Activated CD8-positive, alpha-beta memory T cell treated with anti-CD3 and anti-CD28 coated beads, Interleukin-2, amount 10 ng/mL, durations not matched to agents 7 days and 5 days (primary cell): ENCODE measurements at regions not wholly inside any gene's neighbourhood (a gene's known extent, or its start where the extent isn't known, plus 50 kb on each side); places are given as distances from the start of the nearest gene placed in this dataset.
A peak's percentile ranks its signal among the peaks of the same experiment; 100 is the strongest.

Experiments used
- ATAC-seq: fragments of 150-1000 bp; cut with Tn5 transposase; one replicate; pipeline ENCODE4 v1.10.0; 2021; ENCODE audit warnings: moderate library complexity
- CTCF ChIA-PET: fragments of 350-600 bp; sonication (Branson Sonifier 250); formaldehyde crosslinking; loops from one replicate; lab custom pipeline; 2021; ENCODE audit warnings: antibody characterized with exemption; lab: Charles Lee
- DNase-seq: peaks from one replicate; pipeline ENCODE4 v3.0.0-alpha.2; 2020
- H3K27ac Mint-ChIP-seq: one replicate; pipeline ENCODE4 v1.8.0; 2021; ENCODE audit warnings: mild to moderate bottlenecking, mixed read lengths
- H3K27me3 Mint-ChIP-seq: one replicate; pipeline ENCODE4 v1.8.0; 2021; ENCODE audit warnings: mixed read lengths
- H3K36me3 Mint-ChIP-seq: one replicate; pipeline ENCODE4 v1.8.0; 2021; ENCODE audit warnings: mild to moderate bottlenecking, mixed read lengths
- H3K4me1 Mint-ChIP-seq: one replicate; pipeline ENCODE4 v1.8.0; 2021; ENCODE audit warnings: mixed read lengths
- H3K4me3 Mint-ChIP-seq: one replicate; pipeline ENCODE4 v1.8.0; 2021; ENCODE audit warnings: mild to moderate bottlenecking, moderate library complexity, mixed read lengths
- H3K9me3 Mint-ChIP-seq: one replicate; pipeline ENCODE4 v1.8.0; 2022; ENCODE audit warnings: low read depth, mixed read lengths

DNA sequence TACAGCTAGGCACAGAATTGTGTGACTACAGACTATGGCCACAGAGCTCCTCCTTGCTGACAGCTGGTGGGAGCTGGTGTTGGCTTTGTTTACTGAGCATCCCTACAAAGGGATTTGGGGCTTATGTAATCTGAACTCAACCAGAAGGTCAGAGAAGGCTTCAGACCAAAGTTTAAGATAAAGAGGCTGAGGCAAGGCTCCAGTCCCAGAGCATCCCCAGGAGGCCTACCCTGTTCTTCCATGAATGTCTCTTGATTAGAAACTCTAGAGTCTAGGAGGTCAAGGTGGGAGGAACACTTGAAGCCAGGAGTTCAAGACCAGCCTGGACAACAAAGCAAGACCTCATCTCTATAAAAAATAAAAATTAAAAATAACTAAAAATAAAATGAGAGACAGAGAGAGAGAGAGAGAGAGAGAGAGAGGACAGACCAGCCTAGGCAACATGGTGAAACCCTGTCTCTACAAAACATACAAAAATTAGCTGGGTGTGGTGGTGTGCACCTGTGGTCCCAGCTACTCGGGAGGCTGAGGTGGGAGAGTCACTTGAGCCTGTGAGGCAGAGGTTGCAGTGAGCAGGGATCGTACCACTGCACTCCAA lies 125.5 kb upstream of the SERPIND1 start:
- no peak for ATAC-seq
- CTCF ChIA-PET, result no interaction called here
- H3K27ac Mint-ChIP-seq, result no peak overlapping the region

DNA sequence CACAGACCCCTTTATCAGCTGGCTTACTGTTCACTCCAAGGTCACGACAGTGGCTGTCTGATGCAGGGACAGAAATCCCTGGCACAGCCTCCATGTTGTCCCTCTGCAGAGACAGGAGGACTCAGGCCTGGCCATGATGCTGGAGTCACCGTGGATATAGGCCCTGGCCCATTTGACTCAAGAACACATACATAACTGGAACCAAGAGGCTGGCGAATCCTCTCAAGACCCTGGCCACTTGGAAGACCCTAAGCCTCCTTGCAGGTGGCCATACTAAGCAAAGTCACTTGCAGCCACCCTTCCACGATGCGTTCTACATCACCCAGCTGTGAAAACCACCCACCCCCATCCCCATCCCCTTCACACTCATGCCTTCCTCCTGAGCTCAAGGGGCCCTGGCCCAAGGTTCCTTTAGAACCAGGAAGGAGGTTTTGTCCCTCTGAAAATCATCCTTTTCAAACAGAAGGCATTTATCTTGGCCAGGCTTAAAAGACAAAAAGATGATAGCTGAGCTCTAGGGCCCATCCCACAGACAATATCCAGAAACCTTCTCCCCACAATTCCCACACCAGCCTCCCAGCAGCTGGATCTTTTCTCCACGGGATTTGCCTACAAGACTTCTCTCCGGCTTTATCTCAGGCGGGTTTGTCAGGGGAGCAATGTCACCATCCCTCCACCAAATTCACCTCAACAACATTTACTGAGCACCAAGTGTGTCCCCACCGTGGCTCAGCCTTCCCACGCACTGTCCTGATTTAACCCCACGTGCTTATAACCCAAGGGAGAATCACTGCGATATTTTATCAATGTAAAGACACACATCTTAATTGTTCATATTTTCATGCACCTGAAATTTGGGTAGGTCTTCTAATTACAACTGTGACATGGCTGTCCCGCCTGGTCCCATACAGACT lies 123.4 kb upstream of the SERPIND1 start:
- Mint-ChIP-seq H3K36me3 (no peaks in the 10 kb centered on the region), H3K9me3 (no peaks in the 10 kb centered on the region), H3K4me3 (no peak overlapping the region), H3K27ac (no peak overlapping the region), H3K27me3 (no peaks in the 10 kb centered on the region), H3K4me1 (no peaks in the 10 kb centered on the region)
- CTCF ChIA-PET, result no interaction called here
- ATAC-seq, result no peak
- DNase-seq, result no peak

More for the DNA sequence above, 125.5 kb upstream of the SERPIND1 start:
- H3K36me3 Mint-ChIP-seq, result no peaks in the 10 kb centered on the region
- no peaks in the 10 kb centered on the region for H3K9me3 Mint-ChIP-seq
- no peaks in the 10 kb centered on the region for H3K4me1 Mint-ChIP-seq
- DNase-seq, result peak; percentile 3
- H3K27me3 Mint-ChIP-seq, result no peaks in the 10 kb centered on the region
- H3K4me3 Mint-ChIP-seq, result no peak overlapping the region

DNA sequence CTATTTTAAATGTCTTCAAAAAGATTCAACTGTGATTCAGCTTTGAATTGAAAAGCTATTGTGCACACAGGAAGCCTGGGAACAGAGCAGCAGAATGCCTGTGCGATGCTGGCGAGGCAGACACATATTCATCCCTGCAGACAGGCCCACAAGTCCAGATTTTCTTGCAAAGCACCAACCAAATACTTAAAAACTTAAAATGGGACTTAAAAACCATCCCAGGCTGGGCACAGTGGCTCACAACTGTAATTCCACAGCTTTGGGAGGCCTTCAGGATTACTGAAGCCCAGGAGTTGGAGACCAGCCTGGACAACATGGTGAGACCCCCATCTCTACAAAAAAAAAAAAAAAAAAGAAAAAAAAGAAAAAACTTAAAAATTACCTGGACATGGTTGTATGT lies 122.6 kb upstream of the SERPIND1 start:
- no peak overlapping the region for H3K4me3 Mint-ChIP-seq
- no peak overlapping the region for H3K27ac Mint-ChIP-seq
- no peaks in the 10 kb centered on the region for H3K4me1 Mint-ChIP-seq
- H3K27me3 Mint-ChIP-seq, result no peaks in the 10 kb centered on the region
- ATAC-seq, result no peak
- no peaks in the 10 kb centered on the region for H3K9me3 Mint-ChIP-seq
- no peaks in the 10 kb centered on the region for H3K36me3 Mint-ChIP-seq
- CTCF ChIA-PET, result interaction anchor here (0.7 kb wide), 1 partner anchor 180 kb away, joined by 4 read pairs; no protein-coding TSS in a partner anchor
- no peak for DNase-seq

DNA sequence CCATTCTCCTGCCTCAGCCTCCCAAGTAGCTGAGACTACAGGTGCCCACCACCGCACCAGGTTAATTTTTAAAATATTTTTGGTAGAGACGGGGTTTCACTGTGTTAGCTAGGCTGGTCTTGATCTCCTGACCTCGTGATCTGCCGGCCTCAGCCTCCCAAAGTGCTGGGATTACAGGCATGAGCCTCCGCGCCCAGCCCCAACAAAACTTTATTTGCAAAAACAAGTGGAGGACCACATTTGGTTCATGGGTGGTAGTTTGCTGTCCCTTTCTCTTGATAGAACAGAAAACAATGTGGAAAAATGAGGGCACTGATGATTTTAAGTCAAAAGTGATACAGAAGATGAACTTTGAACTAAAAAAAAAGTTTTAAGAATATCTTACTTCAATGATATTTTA lies 121.8 kb upstream of the SERPIND1 start:
- no peaks in the 10 kb centered on the region for H3K4me1 Mint-ChIP-seq
- no peaks in the 10 kb centered on the region for H3K27me3 Mint-ChIP-seq
- CTCF ChIA-PET, result interaction anchor here (0.7 kb wide), 1 partner anchor 179 kb away, joined by 4 read pairs; no protein-coding TSS in a partner anchor
- DNase-seq (no peak), ATAC-seq (no peak)
- H3K4me3 Mint-ChIP-seq, result no peak overlapping the region
- no peaks in the 10 kb centered on the region for H3K9me3 Mint-ChIP-seq
- H3K36me3 Mint-ChIP-seq, result no peaks in the 10 kb centered on the region
- no peak overlapping the region for H3K27ac Mint-ChIP-seq

DNA sequence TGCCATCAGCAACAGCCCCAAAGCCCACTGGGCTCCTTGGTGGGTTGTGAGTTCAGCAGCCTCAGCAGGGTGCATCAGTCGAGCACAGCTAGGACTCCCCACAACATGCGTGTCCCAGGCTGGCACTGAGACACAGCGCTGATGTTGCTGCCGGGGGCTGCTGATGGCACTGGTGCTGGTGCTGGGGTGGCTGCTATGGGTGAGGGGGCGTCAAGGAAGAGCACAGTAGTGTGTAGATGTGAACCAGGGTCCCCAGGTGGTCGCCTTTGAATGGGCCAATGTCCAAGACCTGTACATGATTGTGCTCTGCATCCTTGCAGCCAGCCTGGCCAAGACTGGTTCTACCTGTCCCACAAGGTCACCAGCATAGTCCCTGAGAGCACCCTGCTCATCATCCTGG lies 121.3 kb upstream of the SERPIND1 start:
- DNase-seq, result no peak
- CTCF ChIA-PET, result no interaction called here
- Mint-ChIP-seq H3K27ac (no peak overlapping the region), H3K9me3 (no peaks in the 10 kb centered on the region), H3K27me3 (peaks cover 3% of the 10 kb centered on the region), H3K4me1 (no peaks in the 10 kb centered on the region), H3K36me3 (no peaks in the 10 kb centered on the region), H3K4me3 (no peak overlapping the region)
- no peak for ATAC-seq

DNA sequence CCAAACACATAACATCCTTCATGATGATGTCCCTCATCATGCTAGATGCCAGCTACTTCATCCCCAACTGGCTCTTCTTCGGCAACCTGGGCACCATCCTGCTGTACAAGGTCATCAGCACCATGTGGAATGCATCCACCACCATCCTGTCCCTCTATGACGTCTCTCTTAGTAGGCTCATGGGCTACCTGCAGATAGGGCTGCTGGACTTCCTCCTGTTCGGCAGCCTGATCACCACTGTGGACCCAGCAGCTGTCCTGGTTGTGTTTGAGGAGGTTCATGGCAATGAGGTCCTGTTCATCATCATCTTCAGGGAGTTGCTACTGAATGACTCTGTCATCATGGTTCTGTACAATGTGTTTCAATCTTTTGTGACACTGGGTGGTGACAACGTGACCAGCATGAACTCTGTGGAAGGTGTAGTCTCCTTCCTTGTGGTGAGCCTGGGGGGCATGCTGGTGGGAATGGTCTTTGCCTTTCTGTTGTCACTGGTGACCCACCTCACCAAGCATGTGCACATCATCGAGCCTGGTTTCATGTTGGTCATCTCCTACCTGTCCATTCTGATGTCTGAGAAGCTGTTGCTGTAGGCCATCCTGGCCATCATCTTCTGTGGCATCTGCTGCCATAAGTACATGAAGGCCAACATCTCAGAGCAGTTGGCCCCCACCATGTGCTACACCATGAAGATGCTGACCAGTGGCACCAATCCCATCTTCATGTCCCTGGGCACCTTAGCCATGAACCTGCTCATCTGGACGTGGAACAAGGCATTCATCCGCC lies 120.7 kb upstream of the SERPIND1 start:
- H3K9me3 Mint-ChIP-seq, result no peaks in the 10 kb centered on the region
- CTCF ChIA-PET, result no interaction called here
- ATAC-seq (no peak), DNase-seq (no peak)
- no peaks in the 10 kb centered on the region for H3K4me1 Mint-ChIP-seq
- peaks cover 8% of the 10 kb centered on the region for H3K27me3 Mint-ChIP-seq
- no peaks in the 10 kb centered on the region for H3K36me3 Mint-ChIP-seq
- no peak overlapping the region for H3K27ac Mint-ChIP-seq
- H3K4me3 Mint-ChIP-seq, result no peak overlapping the region

DNA sequence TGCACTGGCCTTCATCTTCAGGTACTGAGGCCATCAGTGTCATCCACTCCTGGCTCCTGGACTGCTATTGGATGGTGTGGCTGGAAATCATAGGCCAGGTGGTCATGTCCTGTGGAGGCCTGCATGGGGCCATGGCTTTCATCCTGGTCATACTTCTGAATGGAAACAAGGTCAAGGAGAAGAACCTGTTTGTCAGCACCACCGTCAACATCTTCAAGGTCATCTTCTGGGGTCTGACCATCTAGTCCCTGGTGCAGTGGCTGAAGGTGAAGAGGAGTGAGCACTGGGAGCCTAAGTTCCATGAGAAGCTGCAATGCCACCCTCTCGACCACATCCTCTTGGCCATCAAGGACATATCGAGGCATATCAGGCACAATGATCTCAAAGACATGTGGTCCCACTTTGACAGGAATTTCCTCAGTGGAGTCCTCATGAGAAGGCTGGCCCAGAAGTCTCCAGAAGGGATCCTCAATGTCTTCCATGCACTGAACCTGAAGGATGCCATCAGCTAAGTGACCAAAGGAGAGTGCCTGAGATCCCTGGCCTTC lies 120.0 kb upstream of the SERPIND1 start:
- Mint-ChIP-seq H3K4me3 (no peak overlapping the region), H3K9me3 (no peaks in the 10 kb centered on the region), H3K27ac (no peak overlapping the region), H3K27me3 (peaks cover 15% of the 10 kb centered on the region), H3K4me1 (no peaks in the 10 kb centered on the region), H3K36me3 (no peaks in the 10 kb centered on the region)
- CTCF ChIA-PET, result no interaction called here
- ATAC-seq (no peak), DNase-seq (no peak)

DNA sequence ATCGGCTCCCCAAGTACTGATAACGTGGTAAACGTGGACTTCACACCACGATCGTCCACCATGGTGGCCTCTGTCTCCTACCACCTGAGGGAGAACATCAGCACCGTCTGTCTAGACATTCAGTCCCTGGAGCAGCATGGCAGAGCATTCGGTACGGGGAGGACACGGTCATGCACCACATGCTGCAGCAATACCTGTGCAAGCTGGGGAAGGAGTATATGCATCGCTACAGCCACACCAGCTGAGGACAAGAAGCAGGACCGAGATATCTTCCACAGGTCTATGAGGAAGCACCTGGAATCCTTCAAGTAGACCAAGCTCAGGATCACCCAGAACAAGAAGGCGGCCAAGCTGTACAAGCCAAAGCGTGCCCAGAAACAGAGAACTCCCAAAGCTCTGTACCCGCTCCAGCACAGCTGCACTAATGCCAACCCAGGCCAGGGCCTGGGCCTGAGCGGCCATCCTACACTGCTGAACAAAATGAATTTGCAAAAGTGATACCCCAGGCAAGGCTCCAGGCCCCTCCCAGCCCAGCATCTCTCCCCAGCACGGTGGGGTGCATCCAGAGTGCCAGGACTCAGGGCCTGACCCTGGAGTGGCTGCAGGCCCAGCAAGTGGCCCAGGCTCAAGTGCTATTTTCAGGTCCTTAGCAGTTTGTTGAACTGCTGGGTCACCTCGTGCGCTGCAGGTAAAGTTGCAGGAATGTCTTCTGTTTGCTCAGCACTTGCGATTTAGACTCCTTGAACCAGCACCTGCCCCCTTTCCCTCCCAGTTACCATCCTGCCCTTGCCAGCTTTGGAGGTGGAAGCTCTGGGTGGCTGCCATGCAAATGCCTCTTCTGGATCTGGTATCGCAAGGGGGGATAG lies 119.3 kb upstream of the SERPIND1 start:
- CTCF ChIA-PET, result no interaction called here
- ATAC-seq (no peak), DNase-seq (no peak)
- Mint-ChIP-seq H3K4me1 (no peaks in the 10 kb centered on the region), H3K27ac (no peak overlapping the region), H3K36me3 (no peaks in the 10 kb centered on the region), H3K9me3 (no peaks in the 10 kb centered on the region), H3K4me3 (no peak overlapping the region), H3K27me3 (peaks cover 22% of the 10 kb centered on the region)

DNA sequence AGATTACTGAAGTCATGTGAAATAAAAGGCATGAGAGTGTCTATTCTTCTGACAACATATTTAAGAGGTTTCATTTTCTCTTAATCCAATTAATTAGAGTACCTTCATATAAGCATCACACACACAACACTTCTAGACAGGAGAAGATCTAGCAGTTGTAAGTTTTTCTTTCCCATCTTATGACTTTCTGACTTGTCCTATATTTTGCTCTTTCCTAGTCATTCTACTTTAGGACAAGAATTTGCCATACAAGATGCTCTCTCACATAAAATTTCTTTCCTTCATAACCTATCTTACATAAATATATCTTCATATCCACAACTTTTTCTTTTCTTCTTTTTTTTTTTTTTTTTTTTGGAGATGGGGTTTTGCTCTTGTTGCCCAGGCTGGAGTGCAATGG lies 118.3 kb upstream of the SERPIND1 start:
- no peak overlapping the region for H3K4me3 Mint-ChIP-seq
- CTCF ChIA-PET, result no interaction called here
- H3K9me3 Mint-ChIP-seq, result no peaks in the 10 kb centered on the region
- no peak for ATAC-seq
- no peaks in the 10 kb centered on the region for H3K36me3 Mint-ChIP-seq
- DNase-seq, result no peak
- no peaks in the 10 kb centered on the region for H3K4me1 Mint-ChIP-seq
- no peak overlapping the region for H3K27ac Mint-ChIP-seq
- peaks cover 32% of the 10 kb centered on the region for H3K27me3 Mint-ChIP-seq

DNA sequence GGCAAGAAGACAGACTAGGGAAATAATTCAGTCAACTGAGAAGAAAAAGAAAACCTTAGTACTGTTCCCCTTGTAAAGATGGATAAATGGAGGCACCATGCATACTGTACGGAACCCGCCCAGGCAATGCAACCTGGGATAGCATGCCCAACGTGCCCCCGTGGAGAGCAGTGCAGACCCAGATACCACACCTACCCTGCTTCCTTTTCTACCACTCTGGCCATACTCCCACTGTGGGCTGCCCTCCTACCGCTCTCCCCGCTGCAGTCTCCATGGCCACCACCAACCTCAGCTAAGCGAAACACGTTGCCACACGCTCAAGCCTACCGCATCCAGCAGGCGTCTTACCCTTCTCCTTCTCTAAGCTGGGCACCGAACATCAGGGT lies 117.4 kb upstream of the SERPIND1 start:
- H3K4me3 Mint-ChIP-seq, result no peak overlapping the region
- peaks cover 39% of the 10 kb centered on the region for H3K27me3 Mint-ChIP-seq
- no peaks in the 10 kb centered on the region for H3K4me1 Mint-ChIP-seq
- H3K9me3 Mint-ChIP-seq, result no peaks in the 10 kb centered on the region
- CTCF ChIA-PET, result no interaction called here
- no peak for ATAC-seq
- no peak for DNase-seq
- no peaks in the 10 kb centered on the region for H3K36me3 Mint-ChIP-seq
- H3K27ac Mint-ChIP-seq, result no peak overlapping the region

DNA sequence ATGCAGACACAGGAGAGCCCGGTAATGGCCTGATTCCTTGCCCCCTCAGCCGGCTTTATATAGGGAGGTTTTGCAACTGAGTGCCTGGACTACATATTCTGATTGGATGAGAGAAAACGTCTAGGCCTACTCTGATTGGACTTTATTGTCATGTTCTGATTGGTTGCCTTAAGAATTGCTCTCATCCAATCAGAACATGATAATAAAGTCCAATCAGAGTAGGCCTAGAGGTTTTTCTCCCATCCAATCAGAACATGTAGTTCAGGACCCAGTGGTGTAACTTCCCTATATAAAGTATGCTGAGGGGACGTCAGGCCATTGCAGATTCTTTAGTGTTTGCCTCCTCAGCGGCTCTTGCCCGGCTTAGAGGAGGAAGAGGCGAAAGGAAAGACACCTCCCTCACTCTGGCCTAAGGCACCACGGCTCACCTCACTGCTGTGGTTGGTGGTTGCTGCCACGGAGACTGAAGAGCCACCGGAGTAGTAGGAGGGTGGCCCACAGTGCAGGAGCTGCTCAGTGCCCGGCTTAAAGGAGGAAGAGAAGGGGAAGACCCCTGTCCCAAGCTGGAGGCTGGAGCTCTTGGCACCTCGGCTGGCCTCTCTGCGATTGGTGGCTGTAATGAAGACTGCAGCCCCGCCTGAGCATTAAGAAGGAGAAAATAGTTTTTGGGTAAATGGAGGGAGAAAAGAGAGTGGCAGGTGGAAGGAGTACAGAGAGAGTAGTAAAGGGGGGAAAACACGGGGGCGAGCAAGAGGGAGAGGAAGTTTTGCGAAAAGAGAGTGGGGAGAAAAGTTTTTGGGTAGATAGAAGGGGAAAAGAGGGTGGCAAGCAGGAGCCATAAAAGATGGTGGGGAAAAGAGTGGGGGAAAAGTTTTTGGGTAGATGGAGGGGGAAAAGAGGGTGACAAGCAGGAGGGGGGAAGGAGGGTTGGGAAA lies 116.7 kb upstream of the SERPIND1 start:
- Mint-ChIP-seq H3K4me1 (no peaks in the 10 kb centered on the region), H3K27ac (no peak overlapping the region), H3K4me3 (no peak overlapping the region), H3K27me3 (peaks cover 41% of the 10 kb centered on the region), H3K36me3 (no peaks in the 10 kb centered on the region), H3K9me3 (no peaks in the 10 kb centered on the region)
- CTCF ChIA-PET, result no interaction called here
- DNase-seq, result no peak
- no peak for ATAC-seq
